H1 (cell line): ENCODE measurements at regions not wholly inside any gene's neighbourhood (a gene's known extent, or its start where the extent isn't known, plus 50 kb on each side); places are given as distances from the start of the nearest gene placed in this dataset.

Source experiments
- CTCF ChIA-PET: fragments of 300-600 bp; sonication (Branson Sonifier 250); formaldehyde crosslinking; loops from one replicate; lab custom pipeline; 2021; ENCODE audit not compliant: partially characterized antibody; lab: Charles Lee
- POLR2A ChIA-PET: fragments of 300-600 bp; sonication (Branson Sonifier 250); formaldehyde crosslinking; loops from one replicate; lab custom pipeline; 2021; ENCODE audit warnings: inconsistent platforms; ENCODE audit not compliant: partially characterized antibody; lab: Charles Lee
- DNase-seq, 2 experiments: peaks; one replicate each; pipeline versions ENCODE4 v3.0.0 to v3.0.0-alpha.2; 2010 to 2022; ENCODE audit warnings: low spot score in 2 of 2, low read depth in 1 of 2, mixed read lengths in 1 of 2
- FAIRE-seq: peaks from 2 replicates; lab custom pipeline; 2011; peaks lifted over from hg19 to GRCh38; lab: Jason Lieb, UNC
- H2AFZ ChIP-seq: 2 replicates; pipeline ENCODE4 v1.8.1; 2012; ENCODE audit warnings: low read length, inconsistent platforms
- H2AK5ac ChIP-seq: 2 replicates; pipeline ENCODE4 v1.6.1; 2013; ENCODE audit warnings: low read depth, low read length
- H2BK120ac ChIP-seq: replicated peaks from 2 replicates; pipeline ENCODE3; 2013; ENCODE audit warnings: low read depth, low read length, inconsistent platforms
- H2BK12ac ChIP-seq: 2 replicates; pipeline ENCODE4 v1.6.1; 2013; ENCODE audit warnings: low read depth, low read length
- H2BK15ac ChIP-seq: 2 replicates; pipeline ENCODE4 v1.6.1; 2013; ENCODE audit warnings: low read length
- H2BK20ac ChIP-seq: 2 replicates; pipeline ENCODE4 v1.6.1; 2013; ENCODE audit warnings: low read length
- H2BK5ac ChIP-seq: 2 replicates; pipeline ENCODE4 v1.6.1; 2013; ENCODE audit warnings: low read depth, low read length
- H3K14ac ChIP-seq: 2 replicates; pipeline ENCODE4 v1.6.1; 2013; ENCODE audit warnings: inconsistent platforms; ENCODE audit not compliant: insufficient read length
- H3K18ac ChIP-seq: 2 replicates; pipeline ENCODE4 v1.6.1; 2013; ENCODE audit warnings: low read length; ENCODE audit errors: extremely low read depth
- H3K23ac ChIP-seq: 2 replicates; pipeline ENCODE4 v1.6.1; 2013; ENCODE audit warnings: inconsistent platforms; ENCODE audit not compliant: insufficient read length
- H3K23me2 ChIP-seq: 2 replicates; pipeline ENCODE4 v1.6.1; 2013; ENCODE audit warnings: low read depth, low read length
- H3K27ac ChIP-seq: 2 replicates; pipeline ENCODE4 v1.6.1; 2011; ENCODE audit warnings: low read depth, low read length, inconsistent platforms
- H3K27me3 ChIP-seq, 4 experiments: replicated peaks in 1 of 4; 1 replicate in 1 of 4; 2 replicates in 3 of 4; pipeline versions ENCODE4 v1.6.1 to v1.8.1; 2011 to 2013; ENCODE audit warnings: low read length in 3 of 4, mild to moderate bottlenecking in 3 of 4, inconsistent platforms in 2 of 4, mixed read lengths in 2 of 4, moderate library complexity in 1 of 4; ENCODE audit not compliant: control insufficient read depth in 3 of 4, insufficient read depth in 3 of 4; ENCODE audit errors: extremely low read depth in 1 of 4
- H3K36me3 ChIP-seq, 4 experiments: 2 replicates each; pipeline versions ENCODE4 v1.6.1 to v1.8.1; 2011 to 2013; ENCODE audit warnings: mild to moderate bottlenecking in 4 of 4, low read length in 3 of 4, moderate library complexity in 2 of 4, control low read depth in 1 of 4, inconsistent platforms in 1 of 4; ENCODE audit not compliant: insufficient read depth in 4 of 4, control insufficient read depth in 2 of 4
- H3K4ac ChIP-seq: replicated peaks from 2 replicates; pipeline ENCODE3; 2013; ENCODE audit warnings: low read length, low read depth, mixed read lengths, inconsistent platforms; ENCODE audit not compliant: insufficient read length
- H3K4me1 ChIP-seq, 4 experiments: replicated peaks in 1 of 4; 1 replicate in 1 of 4; 2 replicates in 3 of 4; pipeline versions ENCODE4 v1.6.1 to v1.8.1; 2011 to 2013; ENCODE audit warnings: low read length in 3 of 4, inconsistent platforms in 2 of 4, mixed read lengths in 1 of 4; ENCODE audit not compliant: insufficient read depth in 4 of 4, control insufficient read depth in 3 of 4
- H3K4me2 ChIP-seq, 2 experiments: 2 replicates each; pipeline versions ENCODE4 v1.6.1 to v1.8.1; 2011 to 2013; ENCODE audit warnings: low read depth in 2 of 2, low read length in 2 of 2, control low read depth in 1 of 2, inconsistent platforms in 1 of 2, mild to moderate bottlenecking in 1 of 2; ENCODE audit not compliant: insufficient read depth in 1 of 2
- H3K4me3 ChIP-seq, 4 experiments: fragments of 200-600, 300-600 bp in 1 of 4; sonication (generic), shearing (Covaris generic), sonication (Bioruptor Twin) in 1 of 4; 2 replicates each; pipeline versions ENCODE4 v1.5.1 to v1.8.1; 2011 to 2016; ENCODE audit warnings: low read length in 4 of 4, low read depth in 3 of 4, control low read depth in 2 of 4, inconsistent platforms in 2 of 4, mild to moderate bottlenecking in 2 of 4, mixed read lengths in 1 of 4, moderate library complexity in 1 of 4; ENCODE audit not compliant: insufficient read depth in 2 of 4; ENCODE audit errors: extremely low read depth in 1 of 4
- H3K56ac ChIP-seq: replicated peaks from 2 replicates; pipeline ENCODE3; 2013; ENCODE audit warnings: low read depth, mild to moderate bottlenecking, mixed read lengths, low read length, inconsistent platforms; ENCODE audit not compliant: insufficient read length
- H3K79me1 ChIP-seq: 2 replicates; pipeline ENCODE4 v1.6.1; 2013; ENCODE audit warnings: low read depth, low read length, control low read depth
- H3K79me2 ChIP-seq, 2 experiments: 2 replicates each; pipeline versions ENCODE4 v1.6.1 to v1.8.1; 2012 to 2013; ENCODE audit warnings: low read length in 2 of 2, mild to moderate bottlenecking in 2 of 2, inconsistent platforms in 1 of 2; ENCODE audit not compliant: insufficient read depth in 2 of 2, control insufficient read depth in 1 of 2
- H3K9ac ChIP-seq, 4 experiments: replicated peaks in 1 of 4; 1 replicate in 1 of 4; 2 replicates in 3 of 4; pipeline versions ENCODE4 v1.6.1 to v1.8.1; 2011 to 2013; ENCODE audit warnings: low read depth in 3 of 4, low read length in 3 of 4, control low read depth in 2 of 4, mild to moderate bottlenecking in 2 of 4, moderate library complexity in 2 of 4, inconsistent platforms in 1 of 4; ENCODE audit errors: extremely low read depth in 1 of 4
- H3K9me3 ChIP-seq, 2 experiments: 2 replicates each; pipeline versions ENCODE4 v1.6.1 to v1.8.1; 2012 to 2013; ENCODE audit warnings: mild to moderate bottlenecking in 2 of 2, moderate library complexity in 2 of 2, control low read depth in 1 of 2, inconsistent platforms in 1 of 2, low read depth in 1 of 2, low read length in 1 of 2, mixed read lengths in 1 of 2; ENCODE audit not compliant: insufficient read depth in 2 of 2
- H4K20me1 ChIP-seq, 2 experiments: replicated peaks in 1 of 2; 2 replicates each; pipeline versions ENCODE3 to v1.8.1; 2011 to 2013; ENCODE audit warnings: inconsistent platforms in 2 of 2, low read length in 2 of 2, mild to moderate bottlenecking in 1 of 2; ENCODE audit not compliant: insufficient read depth in 2 of 2, control insufficient read depth in 1 of 2
- H4K5ac ChIP-seq: 2 replicates; pipeline ENCODE4 v1.6.1; 2013; ENCODE audit warnings: low read length, low read depth, mixed read lengths, inconsistent platforms; ENCODE audit not compliant: insufficient read length
- H4K8ac ChIP-seq: 2 replicates; pipeline ENCODE4 v1.8.0; 2013; ENCODE audit warnings: mild to moderate bottlenecking, moderate library complexity, low read length, inconsistent platforms; ENCODE audit not compliant: insufficient read depth; ENCODE audit errors: extremely low read depth
- H4K91ac ChIP-seq: replicated peaks from 2 replicates; pipeline ENCODE3; 2013; ENCODE audit warnings: low read length, mixed read lengths, inconsistent platforms; ENCODE audit not compliant: insufficient read length
- BCL11A ChIP-seq, 2 experiments: IDR thresholded peaks; one replicate each; pipeline ENCODE4 v1.6.1; 2011; ENCODE audit warnings: low read depth in 2 of 2, low read length in 2 of 2, mild to moderate bottlenecking in 2 of 2
- CEBPB ChIP-seq: IDR thresholded peaks from 2 replicates; pipeline ENCODE4 v1.6.1; 2012; ENCODE audit warnings: low read depth, low read length
- EZH2 ChIP-seq: fragments of 200-600 bp; sonication (generic); IDR thresholded peaks from 2 replicates; pipeline ENCODE4 v1.7.1; 2012; ENCODE audit warnings: low read depth, mild to moderate bottlenecking, moderate library complexity, low read length, inconsistent platforms; ENCODE audit not compliant: severe bottlenecking
- GTF2F1 ChIP-seq: IDR thresholded peaks from 2 replicates; pipeline ENCODE4 v1.6.1; 2012; ENCODE audit warnings: low read depth, low read length, improper control_type of control experiment, borderline replicate concordance
- KDM1A ChIP-seq: fragments of 200-600, 300-600 bp; sonication (generic); IDR thresholded peaks from 2 replicates; pipeline ENCODE4 v1.7.1; 2016; ENCODE audit warnings: mild to moderate bottlenecking, low read length, borderline replicate concordance
- KDM4A ChIP-seq: IDR thresholded peaks from one replicate; pipeline ENCODE4 v1.7.1; 2012; ENCODE audit warnings: low read depth, mild to moderate bottlenecking, moderate library complexity, low read length, inconsistent platforms; ENCODE audit not compliant: severe bottlenecking
- NRF1 ChIP-seq: IDR thresholded peaks from 2 replicates; pipeline ENCODE4 v1.6.1; 2011; ENCODE audit warnings: mild to moderate bottlenecking, low read depth, low read length, improper control_type of control experiment
- POLR2A ChIP-seq, 2 experiments: IDR thresholded peaks; 1 replicate in 1 of 2; 2 replicates in 1 of 2; pipeline ENCODE4 v1.6.1; 2011; ENCODE audit warnings: low read depth in 2 of 2, low read length in 2 of 2, mild to moderate bottlenecking in 2 of 2; ENCODE audit errors: control extremely low read depth in 1 of 2
- RNF2 ChIP-seq: fragments of 200-900, 300-1000 bp; sonication (generic); IDR thresholded peaks from 2 replicates; pipeline ENCODE4 v1.7.1; 2016; ENCODE audit warnings: borderline replicate concordance, low read depth, mild to moderate bottlenecking, antibody characterized with exemption, low read length; ENCODE audit not compliant: poor library complexity, severe bottlenecking; ENCODE audit errors: missing control alignments
- SIRT6 ChIP-seq: IDR thresholded peaks from one replicate; pipeline ENCODE4 v1.7.1; 2012; ENCODE audit warnings: low read length, inconsistent platforms
- SP1 ChIP-seq: IDR thresholded peaks from 2 replicates; pipeline ENCODE4 v1.6.1; 2011; ENCODE audit warnings: low read depth, low read length
- TF ChIP-seq, protein P1 (sequence below): IDR thresholded peaks from 2 replicates; pipeline ENCODE4 v1.6.1; 2012; ENCODE audit warnings: inconsistent platforms

DNA sequence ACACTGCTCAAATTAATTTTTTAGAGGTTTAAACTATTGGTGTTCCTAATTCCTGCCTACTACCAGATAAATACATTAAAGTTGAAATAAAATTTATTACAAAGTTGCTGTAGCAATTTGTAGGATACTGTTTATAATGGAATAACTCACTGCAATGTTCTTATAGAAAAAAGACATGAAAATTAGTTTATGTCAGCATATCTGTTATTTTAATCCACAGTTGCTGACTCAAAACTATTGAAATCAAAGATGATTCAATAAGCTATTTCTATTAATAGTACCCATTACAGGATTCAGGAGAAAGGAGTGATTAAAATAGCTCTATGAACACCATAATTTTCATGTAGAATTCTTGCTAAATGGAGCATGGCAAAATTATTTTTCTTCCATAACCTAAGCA lies 764.4 kb upstream of the NUDT12 start:
- no peak overlapping the region for H3K18ac ChIP-seq
- CTCF ChIA-PET: no interaction called here
- H2BK15ac ChIP-seq: no peak overlapping the region
- no peaks in the 10 kb centered on the region for H3K9me3 ChIP-seq
- H2BK120ac ChIP-seq: no peak overlapping the region
- H4K8ac ChIP-seq: no peak overlapping the region
- H3K79me2 ChIP-seq: no peaks in the 10 kb centered on the region
- POLR2A ChIA-PET: no interaction called here
- H2BK5ac ChIP-seq: no peak overlapping the region
- no peak for DNase-seq
- no peak overlapping the region for H3K4me3 ChIP-seq
- H4K20me1 ChIP-seq: no peaks in the 10 kb centered on the region
- no peak overlapping the region for H3K4ac ChIP-seq
- no peak overlapping the region for H3K23ac ChIP-seq
- no peak overlapping the region for H2AFZ ChIP-seq
- no peak overlapping the region for H3K4me2 ChIP-seq
- H3K4me1 ChIP-seq: no peaks in the 10 kb centered on the region
- no peak overlapping the region for H3K14ac ChIP-seq
- H3K27me3 ChIP-seq: no peaks in the 10 kb centered on the region
- no peak overlapping the region for H2AK5ac ChIP-seq
- no peak overlapping the region for H4K91ac ChIP-seq
- no peaks in the 10 kb centered on the region for H3K79me1 ChIP-seq
- FAIRE-seq: no peak
- H4K5ac ChIP-seq: no peak overlapping the region
- H3K23me2 ChIP-seq: no peaks in the 10 kb centered on the region
- no peak overlapping the region for H3K56ac ChIP-seq
- H2BK12ac ChIP-seq: no peak overlapping the region
- H2BK20ac ChIP-seq: no peak overlapping the region
- no peak overlapping the region for H3K9ac ChIP-seq
- TF ChIP-seq CEBPB (no peak), SIRT6 (no peak), EZH2 (no peak), KDM1A (no peak), SP1 (no peak), RNF2 (no peak), NRF1 (no peak), BCL11A (IDR thresholded peaks at IDR 0.05; ENCODE audit: low read depth in 2 of 2, low read length in 2 of 2) (no peak), KDM4A (no peak), GTF2F1 (no peak), POLR2A (IDR thresholded peaks at IDR 0.05; ENCODE audit: control extremely low read depth in 1 of 2, low read depth in 2 of 2, low read length in 2 of 2) (no peak)
- TF ChIP-seq, protein P1, sequence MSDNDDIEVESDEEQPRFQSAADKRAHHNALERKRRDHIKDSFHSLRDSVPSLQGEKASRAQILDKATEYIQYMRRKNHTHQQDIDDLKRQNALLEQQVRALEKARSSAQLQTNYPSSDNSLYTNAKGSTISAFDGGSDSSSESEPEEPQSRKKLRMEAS: no peak
- no peak overlapping the region for H3K27ac ChIP-seq
- no peaks in the 10 kb centered on the region for H3K36me3 ChIP-seq
